ENCODE measurements at regions not wholly inside any gene's neighbourhood (a gene's known extent, or its start where the extent isn't known, plus 50 kb on each side); places are given as distances from the start of the nearest gene placed in this dataset.

DNA sequence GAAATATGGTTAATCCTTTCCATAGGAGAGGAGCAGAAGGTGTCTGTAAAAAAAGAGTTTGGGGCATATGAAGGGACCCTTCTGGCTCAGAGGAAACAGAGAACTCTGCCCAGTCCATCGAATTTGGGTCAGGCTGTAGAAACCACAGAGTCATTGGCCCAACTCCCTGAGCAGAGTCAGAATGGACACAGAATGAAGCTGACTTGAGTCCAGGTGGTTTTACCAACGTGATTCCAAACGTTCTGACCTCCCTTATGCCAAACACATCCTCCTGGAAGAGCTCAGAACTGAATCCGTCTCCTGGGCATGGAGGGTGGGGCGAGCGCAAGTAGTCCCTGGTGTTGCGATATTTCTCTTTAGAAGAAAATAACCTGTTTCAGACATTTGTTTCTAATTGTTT, 138.8 kb downstream of the DAD1 start:
- Mint-ChIP-seq H3K27ac (ENCODE audit: unreplicated experiment) (no peak overlapping the region), H3K9me3 (ENCODE audit: unreplicated experiment) (no peaks in the 10 kb centered on the region), H3K4me3 (ENCODE audit: unreplicated experiment) (no peak overlapping the region), H3K36me3 (ENCODE audit: low read depth, unreplicated experiment) (no peaks in the 10 kb centered on the region), H3K4me1 (ENCODE audit: unreplicated experiment) (peaks cover 17% of the 10 kb centered on the region), H3K27me3 (ENCODE audit: unreplicated experiment) (peaks cover 4% of the 10 kb centered on the region)
- TF ChIP-seq, protein P1, sequence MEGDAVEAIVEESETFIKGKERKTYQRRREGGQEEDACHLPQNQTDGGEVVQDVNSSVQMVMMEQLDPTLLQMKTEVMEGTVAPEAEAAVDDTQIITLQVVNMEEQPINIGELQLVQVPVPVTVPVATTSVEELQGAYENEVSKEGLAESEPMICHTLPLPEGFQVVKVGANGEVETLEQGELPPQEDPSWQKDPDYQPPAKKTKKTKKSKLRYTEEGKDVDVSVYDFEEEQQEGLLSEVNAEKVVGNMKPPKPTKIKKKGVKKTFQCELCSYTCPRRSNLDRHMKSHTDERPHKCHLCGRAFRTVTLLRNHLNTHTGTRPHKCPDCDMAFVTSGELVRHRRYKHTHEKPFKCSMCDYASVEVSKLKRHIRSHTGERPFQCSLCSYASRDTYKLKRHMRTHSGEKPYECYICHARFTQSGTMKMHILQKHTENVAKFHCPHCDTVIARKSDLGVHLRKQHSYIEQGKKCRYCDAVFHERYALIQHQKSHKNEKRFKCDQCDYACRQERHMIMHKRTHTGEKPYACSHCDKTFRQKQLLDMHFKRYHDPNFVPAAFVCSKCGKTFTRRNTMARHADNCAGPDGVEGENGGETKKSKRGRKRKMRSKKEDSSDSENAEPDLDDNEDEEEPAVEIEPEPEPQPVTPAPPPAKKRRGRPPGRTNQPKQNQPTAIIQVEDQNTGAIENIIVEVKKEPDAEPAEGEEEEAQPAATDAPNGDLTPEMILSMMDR (IDR thresholded peaks at IDR 0.05; ENCODE audit: unreplicated experiment): no peak
- no peak for DNase-seq (ENCODE audit: low spot score)

DNA sequence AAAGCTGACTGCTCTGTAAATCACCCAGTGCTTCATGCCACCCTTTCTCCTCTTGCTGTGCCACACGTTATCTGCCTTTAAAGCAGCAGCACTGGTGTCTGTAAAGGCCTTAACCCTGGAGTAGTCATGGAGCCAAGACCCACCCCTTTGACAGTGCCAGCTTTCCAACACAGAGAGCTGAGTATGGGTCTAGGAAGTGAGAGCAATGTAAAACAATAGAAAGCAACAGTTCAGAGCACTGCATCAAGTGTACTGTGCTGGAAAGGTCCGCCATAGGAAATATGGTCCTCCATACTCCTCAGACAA, 139.5 kb downstream of the DAD1 start:
- Mint-ChIP-seq H3K9me3 (ENCODE audit: unreplicated experiment) (no peaks in the 10 kb centered on the region), H3K27ac (ENCODE audit: unreplicated experiment) (no peak overlapping the region), H3K36me3 (ENCODE audit: low read depth, unreplicated experiment) (no peaks in the 10 kb centered on the region), H3K4me3 (ENCODE audit: unreplicated experiment) (no peak overlapping the region), H3K4me1 (ENCODE audit: unreplicated experiment) (peaks cover 17% of the 10 kb centered on the region), H3K27me3 (ENCODE audit: unreplicated experiment) (peaks cover 4% of the 10 kb centered on the region)
- no peak for DNase-seq (ENCODE audit: low spot score)
- TF ChIP-seq, protein P1 (IDR thresholded peaks at IDR 0.05; ENCODE audit: unreplicated experiment): no peak

- Mint-ChIP-seq H3K36me3 (ENCODE audit: low read depth, unreplicated experiment) (no peaks in the 10 kb centered on the region), H3K4me1 (ENCODE audit: unreplicated experiment) (peaks cover 17% of the 10 kb centered on the region), H3K4me3 (ENCODE audit: unreplicated experiment) (no peak overlapping the region), H3K27me3 (ENCODE audit: unreplicated experiment) (peaks cover 4% of the 10 kb centered on the region), H3K9me3 (ENCODE audit: unreplicated experiment) (no peaks in the 10 kb centered on the region), H3K27ac (ENCODE audit: unreplicated experiment) (no peak overlapping the region)
- no peak for DNase-seq (ENCODE audit: low spot score)
- TF ChIP-seq, protein P1 (IDR thresholded peaks at IDR 0.05; ENCODE audit: unreplicated experiment): no peak
These were observed 140.0 kb downstream of the DAD1 start for GRCh38 chr14:22448905-22449599.

- no peak for DNase-seq (ENCODE audit: low spot score)
- Mint-ChIP-seq H3K27ac (ENCODE audit: unreplicated experiment) (no peak overlapping the region), H3K4me1 (ENCODE audit: unreplicated experiment) (peaks cover 17% of the 10 kb centered on the region), H3K36me3 (ENCODE audit: low read depth, unreplicated experiment) (no peaks in the 10 kb centered on the region), H3K9me3 (ENCODE audit: unreplicated experiment) (no peaks in the 10 kb centered on the region), H3K27me3 (ENCODE audit: unreplicated experiment) (peaks cover 4% of the 10 kb centered on the region), H3K4me3 (ENCODE audit: unreplicated experiment) (no peak overlapping the region)
- TF ChIP-seq, protein P1 (IDR thresholded peaks at IDR 0.05; ENCODE audit: unreplicated experiment): no peak
These were observed 140.8 kb downstream of the DAD1 start for GRCh38 chr14:22448035-22448904.

DNA sequence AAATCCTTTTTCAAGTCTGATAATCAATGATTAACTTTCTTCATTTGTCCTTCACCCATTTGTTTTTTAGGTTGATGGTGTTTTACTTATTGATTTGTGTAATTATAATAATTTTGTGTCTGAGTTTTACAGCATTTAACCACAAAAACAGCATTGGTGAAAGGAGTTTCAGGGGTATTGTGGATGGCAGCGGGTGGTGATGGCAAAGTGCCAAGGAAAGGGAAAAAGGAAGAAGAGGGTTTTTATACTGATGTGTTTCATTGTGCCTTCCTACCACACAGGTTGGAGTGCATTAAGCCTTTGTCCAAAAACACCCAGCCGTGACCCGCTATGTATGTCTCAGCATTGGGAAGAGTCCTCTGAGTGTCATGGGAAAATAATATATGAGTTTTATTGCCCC, 150.3 kb downstream of the DAD1 start:
- no peak overlapping the region for H3K27ac Mint-ChIP-seq (ENCODE audit: unreplicated experiment)
- H3K9me3 Mint-ChIP-seq (ENCODE audit: unreplicated experiment): no peaks in the 10 kb centered on the region
- DNase-seq (ENCODE audit: low spot score): no peak
- no peaks in the 10 kb centered on the region for H3K4me1 Mint-ChIP-seq (ENCODE audit: unreplicated experiment)
- no peaks in the 10 kb centered on the region for H3K27me3 Mint-ChIP-seq (ENCODE audit: unreplicated experiment)
- H3K36me3 Mint-ChIP-seq (ENCODE audit: low read depth, unreplicated experiment): no peaks in the 10 kb centered on the region
- no peak overlapping the region for H3K4me3 Mint-ChIP-seq (ENCODE audit: unreplicated experiment)
- TF ChIP-seq, protein P1 (IDR thresholded peaks at IDR 0.05; ENCODE audit: unreplicated experiment): no peak
